Kidney (tissue), 13 donors: ENCODE measurements at regions not wholly inside any gene's neighbourhood (a gene's known extent, or its start where the extent isn't known, plus 50 kb on each side); places are given as distances from the start of the nearest gene placed in this dataset.
"Not testable (repeated sequence)": the region's sequence is repeated elsewhere in the genome, so short reads cannot be mapped to it uniquely, and the experiment has no call there.

Experiments used
- DNase-seq, 5 donors: peaks; one replicate each; pipeline ENCODE4 v3.0.0-alpha.2; 2013 to 2020
- FAIRE-seq: peaks from 2 replicates; lab custom pipeline; 2012; peaks lifted over from hg19 to GRCh38; lab: Jason Lieb, UNC
- H3K27ac ChIP-seq, 2 donors: one replicate each; pipeline ENCODE4 v1.7.0; 2013; ENCODE audit warnings: low read depth in 2 of 2, low read length in 2 of 2, inconsistent platforms in 1 of 2
- H3K27me3 ChIP-seq: one replicate; pipeline ENCODE4 v1.7.1; 2013; ENCODE audit warnings: low read length, inconsistent platforms; ENCODE audit not compliant: control insufficient read depth, insufficient read depth
- H3K36me3 ChIP-seq, 3 donors: one replicate each; pipeline versions ENCODE4 v1.7.0 to v1.7.1; 2013; ENCODE audit warnings: low read length in 3 of 3, control low read depth in 1 of 3, inconsistent platforms in 1 of 3; ENCODE audit not compliant: insufficient read depth in 3 of 3, control insufficient read depth in 2 of 3
- H3K4me1 ChIP-seq, 3 donors: one replicate each; pipeline versions ENCODE4 v1.7.0 to v1.7.1; 2013; ENCODE audit warnings: low read length in 3 of 3, inconsistent platforms in 1 of 3, low read depth in 1 of 3; ENCODE audit not compliant: control insufficient read depth in 2 of 3, insufficient read depth in 2 of 3
- H3K4me3 ChIP-seq, 3 donors: one replicate each; pipeline versions ENCODE4 v1.7.0 to v1.8.1; 2013; ENCODE audit warnings: low read length in 3 of 3, control low read depth in 1 of 3, inconsistent platforms in 1 of 3
- H3K9ac ChIP-seq, 3 donors: one replicate each; pipeline versions ENCODE4 v1.7.0 to v1.7.1; 2013; ENCODE audit warnings: low read length in 3 of 3, control low read depth in 1 of 3, inconsistent platforms in 1 of 3
- H3K9me3 ChIP-seq, 3 donors: one replicate each; pipeline versions ENCODE4 v1.7.0 to v1.7.1; 2013; ENCODE audit warnings: low read length in 3 of 3, control low read depth in 1 of 3, inconsistent platforms in 1 of 3; ENCODE audit not compliant: control insufficient read depth in 2 of 3, insufficient read depth in 1 of 3
- CTCF ChIP-seq: IDR thresholded peaks from 3 replicates; pipeline ENCODE4 v1.5.1; 2012; ENCODE audit warnings: mild to moderate bottlenecking, moderate library complexity, borderline replicate concordance; ENCODE audit not compliant: insufficient read depth; ENCODE audit errors: extremely low read depth
- intact Hi-C: fragments of 100-400 bp; cut with DNase I; formaldehyde crosslinking; loops from one replicate; pipeline ENCODE4 v1.11.1; 2022
- donor health status: control.
- donor health status: control.
- donor health status: control.
- donor health status: control.
- donor health status: control.
- donor health status: DM: yes; HTN: yes; CAD: no.
- donor health status: Normal renal cell carcinoma (clear cell type).

DNA sequence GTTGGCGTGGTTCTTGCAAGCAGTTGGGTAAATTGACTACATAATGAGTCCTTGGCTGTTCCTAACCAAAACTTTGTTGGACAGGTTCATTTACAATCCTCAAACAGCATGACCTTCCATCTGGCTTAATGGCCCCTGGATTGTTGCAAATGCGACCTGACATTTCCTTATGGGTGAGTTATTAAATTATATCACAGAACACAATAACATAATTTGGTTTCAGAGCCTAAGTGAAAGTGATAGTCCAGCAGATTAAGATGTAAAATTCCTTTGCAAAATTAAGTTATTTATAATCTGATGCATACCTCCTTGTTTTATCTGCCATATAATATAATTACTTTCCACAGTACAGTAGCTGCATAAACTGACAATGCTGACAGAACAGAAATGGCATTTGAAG is 224.4 kb downstream of the TUSC1 start:
- H3K27ac ChIP-seq, result no peak overlapping the region
- DNase-seq, result no peak
- no peaks in the 10 kb centered on the region for H3K9me3 ChIP-seq
- no peak overlapping the region for H3K4me3 ChIP-seq
- H3K4me1 ChIP-seq, result no peaks in the 10 kb centered on the region
- intact Hi-C loops, result no loop called here
- no peaks in the 10 kb centered on the region for H3K27me3 ChIP-seq
- no peak for TF ChIP-seq CTCF
- H3K36me3 ChIP-seq, result no peaks in the 10 kb centered on the region
- H3K9ac ChIP-seq, result no peak overlapping the region
- no peak for FAIRE-seq

DNA sequence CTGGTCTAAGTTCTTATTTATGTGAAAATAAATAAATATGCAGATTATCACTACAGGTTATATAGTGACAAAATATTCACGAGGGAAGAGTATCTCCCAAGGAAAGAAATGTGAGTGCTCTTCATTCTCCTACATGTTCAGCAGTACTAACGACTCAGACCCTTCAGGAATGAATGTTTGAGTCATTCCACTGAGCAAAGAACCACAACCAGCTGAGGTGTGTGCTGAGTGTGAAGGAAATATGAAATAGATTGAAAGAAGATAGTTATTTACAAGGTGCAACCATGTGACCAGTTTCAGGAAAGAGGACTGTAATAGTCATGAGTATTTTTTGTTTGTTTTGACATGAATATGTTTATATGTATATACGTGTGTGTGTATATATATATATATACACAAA is 228.7 kb downstream of the TUSC1 start:
- Histone ChIP-seq H3K4me1 (no peaks in the 10 kb centered on the region), H3K27ac (no peak overlapping the region), H3K36me3 (no peaks in the 10 kb centered on the region), H3K4me3 (no peak overlapping the region), H3K27me3 (no peaks in the 10 kb centered on the region), H3K9ac (no peak overlapping the region), H3K9me3 (no peaks in the 10 kb centered on the region)
- DNase-seq, result no peak
- no peak for TF ChIP-seq CTCF
- intact Hi-C loops, result no loop called here
- FAIRE-seq, result no peak

DNA sequence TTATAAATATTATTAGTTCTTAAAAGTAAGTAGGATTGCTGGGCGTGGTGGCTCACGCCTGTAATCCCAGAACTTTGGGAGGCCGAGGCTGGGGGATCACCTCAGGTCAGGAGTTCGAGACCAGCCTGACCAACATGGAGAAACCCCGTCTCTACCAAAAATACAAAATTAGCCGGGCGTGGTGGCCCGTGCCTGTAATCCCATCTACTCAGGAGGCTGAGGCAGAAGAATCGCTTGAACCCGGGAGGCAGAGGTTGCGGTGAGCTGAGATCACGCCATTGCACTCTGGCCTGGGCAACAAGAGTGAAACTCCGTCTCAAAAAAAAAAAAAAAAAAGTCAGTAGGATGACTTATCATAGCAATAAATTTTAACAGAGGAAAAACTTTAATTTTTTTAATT is 232.5 kb downstream of the TUSC1 start:
- H3K36me3 ChIP-seq, intact Hi-C loops, DNase-seq: not testable (repeated sequence)

GRCh38 chr9:25442526-25442925 is 235.7 kb downstream of the TUSC1 start:
- Histone ChIP-seq H3K9ac (no peak overlapping the region), H3K27me3 (no peaks in the 10 kb centered on the region), H3K4me3 (no peak overlapping the region), H3K4me1 (no peaks in the 10 kb centered on the region), H3K27ac (no peak overlapping the region), H3K9me3 (no peaks in the 10 kb centered on the region), H3K36me3 (no peaks in the 10 kb centered on the region)
- no peak for TF ChIP-seq CTCF
- FAIRE-seq, result no peak
- intact Hi-C loops, result no loop called here
- peak in 2 of 5 donors; percentile 54 for DNase-seq

More for the DNA sequence above, 232.5 kb downstream of the TUSC1 start:
- not testable (repeated sequence) for H3K9me3 ChIP-seq, H3K9ac ChIP-seq, H3K27ac ChIP-seq, H3K27me3 ChIP-seq, H3K4me3 ChIP-seq, FAIRE-seq, H3K4me1 ChIP-seq
